NB4 (cell line): ENCODE measurements at regions not wholly inside any gene's neighbourhood (a gene's known extent, or its start where the extent isn't known, plus 50 kb on each side); places are given as distances from the start of the nearest gene placed in this dataset.

ENCODE experiments used
- CTCF ChIP-seq: IDR thresholded peaks from one replicate; pipeline ENCODE4 v1.5.1; 2012; ENCODE audit warnings: low read depth, low read length
- POLR2A ChIP-seq: IDR thresholded peaks from 2 replicates; pipeline ENCODE4 v1.6.1; 2011; ENCODE audit warnings: mild to moderate bottlenecking; ENCODE audit not compliant: insufficient read length; ENCODE audit errors: extremely low read depth

GRCh38 chr2:226336283-226336682, 463.3 kb downstream of the IRS1 start:
- TF ChIP-seq POLR2A, result no peak
- TF ChIP-seq CTCF, result no peak
